Uterus (tissue), 2 donors: ENCODE measurements at regions not wholly inside any gene's neighbourhood (a gene's known extent, or its start where the extent isn't known, plus 50 kb on each side); places are given as distances from the start of the nearest gene placed in this dataset.

ENCODE experiments used
- CTCF ChIP-seq, 4 experiments: fragments of 200-600 bp in 2 of 4; fragments of 450-650 bp in 2 of 4; sonication (generic) in 2 of 4; IDR thresholded peaks; one replicate each; pipeline ENCODE4 v1.5.1; 2016 to 2019; ENCODE audit warnings: antibody characterized with exemption in 4 of 4, mild to moderate bottlenecking in 2 of 4, moderate library complexity in 1 of 4
- POLR2A ChIP-seq, 2 donors: fragments of 450-650 bp; IDR thresholded peaks; one replicate each; pipeline ENCODE4 v1.6.1; 2016; ENCODE audit warnings: antibody characterized with exemption in 2 of 2, mild to moderate bottlenecking in 1 of 2, moderate library complexity in 1 of 2

GRCh38 chr1:182227864-182228547 is 163.6 kb downstream of the GLUL start:
- no peak for TF ChIP-seq CTCF (IDR thresholded peaks at IDR 0.05)
- TF ChIP-seq POLR2A (IDR thresholded peaks at IDR 0.05): no peak
